ENCODE measurements at regions not wholly inside any gene's neighbourhood (a gene's known extent, or its start where the extent isn't known, plus 50 kb on each side); places are given as distances from the start of the nearest gene placed in this dataset.

- Histone ChIP-seq H3K27me3 (ENCODE audit: control insufficient read depth in 1 of 2, insufficient read depth in 2 of 2, low read length in 1 of 2) (no peaks in the 10 kb centered on the region), H3K4me3 (ENCODE audit: low read length in 2 of 2) (no peak overlapping the region), H3K9me3 (ENCODE audit: control insufficient read depth, low read length) (peaks cover 2% of the 10 kb centered on the region), H3K27ac (ENCODE audit: low read depth in 1 of 2, low read length in 2 of 2) (no peak overlapping the region), H3K36me3 (ENCODE audit: control insufficient read depth in 1 of 2, insufficient read depth in 2 of 2, low read length in 1 of 2) (no peaks in the 10 kb centered on the region), H3K4me1 (ENCODE audit: control insufficient read depth in 1 of 2, insufficient read depth in 2 of 2, low read length in 2 of 2) (no peaks in the 10 kb centered on the region)
- DNase-seq (no peak), ATAC-seq (ENCODE audit: low FRiP score) (no peak)
- intact Hi-C loops (cut with DNase I) = no loop called here
- 72 to 75% methylated on average over 5 of the region's 5 CpGs for WGBS, 2 donors
Measured at GRCh38 chr13:57063007-57063406, 77.7 kb upstream of the PRR20A start.

GRCh38 chr13:57073983-57074382 is 66.7 kb upstream of the PRR20A start:
- Histone ChIP-seq H3K27ac (ENCODE audit: low read depth in 1 of 2, low read length in 2 of 2) (no peak overlapping the region), H3K27me3 (ENCODE audit: control insufficient read depth in 1 of 2, insufficient read depth in 2 of 2, low read length in 1 of 2) (no peaks in the 10 kb centered on the region), H3K36me3 (ENCODE audit: control insufficient read depth in 1 of 2, insufficient read depth in 2 of 2, low read length in 1 of 2) (no peaks in the 10 kb centered on the region), H3K4me1 (ENCODE audit: control insufficient read depth in 1 of 2, insufficient read depth in 2 of 2, low read length in 2 of 2) (no peaks in the 10 kb centered on the region), H3K4me3 (ENCODE audit: low read length in 2 of 2) (no peak overlapping the region), H3K9me3 (ENCODE audit: control insufficient read depth, low read length) (no peaks in the 10 kb centered on the region)
- no peak for ATAC-seq (ENCODE audit: low FRiP score)
- intact Hi-C loops (cut with DNase I) = no loop called here
- 86 to 87% methylated on average over 2 of the region's 2 CpGs for WGBS, 2 donors
- DNase-seq = no peak

GRCh38 chr13:57075588-57075987 is 65.1 kb upstream of the PRR20A start:
- DNase-seq = no peak
- H3K9me3 ChIP-seq (ENCODE audit: control insufficient read depth, low read length) = no peaks in the 10 kb centered on the region
- intact Hi-C loops (cut with DNase I) = no loop called here
- H3K4me3 ChIP-seq (ENCODE audit: low read length in 2 of 2) = no peak overlapping the region
- no peaks in the 10 kb centered on the region for H3K27me3 ChIP-seq (ENCODE audit: control insufficient read depth in 1 of 2, insufficient read depth in 2 of 2, low read length in 1 of 2)
- ATAC-seq (ENCODE audit: low FRiP score) = no peak
- H3K36me3 ChIP-seq (ENCODE audit: control insufficient read depth in 1 of 2, insufficient read depth in 2 of 2, low read length in 1 of 2) = no peaks in the 10 kb centered on the region
- no peak overlapping the region for H3K27ac ChIP-seq (ENCODE audit: low read depth in 1 of 2, low read length in 2 of 2)
- H3K4me1 ChIP-seq (ENCODE audit: control insufficient read depth in 1 of 2, insufficient read depth in 2 of 2, low read length in 2 of 2) = no peaks in the 10 kb centered on the region
- 84% methylated on average over 2 of the region's 2 CpGs for WGBS, 2 donors

- Histone ChIP-seq H3K27me3 (ENCODE audit: control insufficient read depth in 1 of 2, insufficient read depth in 2 of 2, low read length in 1 of 2) (no peaks in the 10 kb centered on the region), H3K4me3 (ENCODE audit: low read length in 2 of 2) (no peak overlapping the region), H3K27ac (ENCODE audit: low read depth in 1 of 2, low read length in 2 of 2) (no peak overlapping the region), H3K9me3 (ENCODE audit: control insufficient read depth, low read length) (no peaks in the 10 kb centered on the region), H3K36me3 (ENCODE audit: control insufficient read depth in 1 of 2, insufficient read depth in 2 of 2, low read length in 1 of 2) (no peaks in the 10 kb centered on the region), H3K4me1 (ENCODE audit: control insufficient read depth in 1 of 2, insufficient read depth in 2 of 2, low read length in 2 of 2) (no peaks in the 10 kb centered on the region)
- 90 to 91% methylated on average over 2 of the region's 2 CpGs for WGBS, 2 donors
- ATAC-seq (ENCODE audit: low FRiP score) = no peak
- intact Hi-C loops (cut with DNase I) = no loop called here
- no peak for DNase-seq
Measured at GRCh38 chr13:57087006-57087405, 53.7 kb upstream of the PRR20A start.

Small RNA genes lying in the stretch of these regions (microRNA-seq; reads per million reads assigned to microRNA genes)
- gene MIR1297 = 0 to 2.0 reads per million in 2 donors
- 0 reads per million in 2 donors for gene MIR5007

All from aorta (tissue), 5 donors.